ENCODE measurements at regions not wholly inside any gene's neighbourhood (a gene's known extent, or its start where the extent isn't known, plus 50 kb on each side); places are given as distances from the start of the nearest gene placed in this dataset.
A peak's percentile ranks its signal among the peaks of the same experiment; 100 is the strongest.

- POLR2A ChIA-PET (ENCODE audit: unreplicated experiment): no interaction called here
- Histone ChIP-seq H3K4ac (ENCODE audit: low read depth, low read length) (peak overlapping the region; percentile 85), H3K4me1 (ENCODE audit: control insufficient read depth, insufficient read depth, low read length) (peaks cover 12% of the 10 kb centered on the region), H3K9me1 (ENCODE audit: insufficient read depth, low read length) (peaks cover 5% of the 10 kb centered on the region; the same call in 1 of the 2 replicates), H2AK5ac (ENCODE audit: low read depth, low read length) (peak overlapping the region; percentile 13; the same call in 1 of the 2 replicates), H3K23ac (ENCODE audit: low read depth, low read length) (peak overlapping the region; percentile 86; the same call in 1 of the 2 replicates), H3K9ac (ENCODE audit: low read depth, low read length) (peak overlapping the region; percentile 60), H3K14ac (replicated peaks; ENCODE audit: low read depth, low read length) (peak overlapping the region; percentile 98), H3K9me3 (ENCODE audit: control insufficient read depth, insufficient read depth, low read length) (peaks cover 2% of the 10 kb centered on the region; the same call in 1 of the 2 replicates), H3K27me3 (ENCODE audit: control insufficient read depth, insufficient read depth, low read length) (0 out of 2 replicates have a peak, but pooled peaks cover 2% of the 10 kb centered on the region), H4K91ac (ENCODE audit: insufficient read depth, low read depth, low read length) (peak overlapping the region; percentile 71), H4K20me1 (ENCODE audit: insufficient read depth, low read length) (no peaks in the 10 kb centered on the region), H2BK5ac (ENCODE audit: low read depth, low read length, poor library complexity, severe bottlenecking) (peak overlapping the region; percentile 92), H2BK120ac (ENCODE audit: low read depth, low read length) (peak overlapping the region; percentile 97), H3K4me3 (ENCODE audit: insufficient read depth, low read depth, low read length) (no peak overlapping the region), H4K8ac (ENCODE audit: low read depth in 2 of 2, low read length in 2 of 2) (peak overlapping the region; percentile 67 to 92; a peak in 3 of 4 replicates), H2AFZ (replicated peaks; ENCODE audit: low read length, poor library complexity) (peak overlapping the region; percentile 45), H2BK20ac (ENCODE audit: low read depth, low read length) (peak overlapping the region; percentile 95), H4K5ac (ENCODE audit: low read depth, low read length) (peak overlapping the region; percentile 99), H3K56ac (ENCODE audit: extremely low read depth, insufficient read depth, low read length) (peak overlapping the region; percentile 56; the same call in 1 of the 2 replicates), H3K79me1 (ENCODE audit: low read depth in 1 of 2, low read length in 2 of 2) (no peaks in the 10 kb centered on the region), H2AK9ac (replicated peaks; ENCODE audit: low read depth, low read length, poor library complexity) (no peak overlapping the region), H3K27ac (ENCODE audit: insufficient read depth, low read length) (peak overlapping the region; percentile 97; the same call in 1 of the 2 replicates), H2BK15ac (ENCODE audit: low read depth, low read length) (peak overlapping the region; percentile 46; the same call in 1 of the 3 replicates), H3K18ac (ENCODE audit: low read depth, low read length) (peak overlapping the region; percentile 100), H3K4me2 (ENCODE audit: low read depth, low read length) (0 out of 2 replicates have a peak overlapping the region, but pooled peaks have one; percentile 27), H3K36me3 (ENCODE audit: control insufficient read depth, insufficient read depth, low read length) (no peaks in the 10 kb centered on the region)
- no TSS peak for BruUV-seq (replicated peaks)
- in situ Hi-C loops (cut with MboI; ENCODE audit: low sequenced_read_pairs): no loop called here
- no CpG with 5 or more reads among the region's 3 CpGs for WGBS, 2 experiments (ENCODE audit: extremely low coverage in 2 of 2, insufficient read length in 1 of 2)
- DNase-seq (no peak), ATAC-seq (ENCODE audit: low read depth) (peak; percentile 82)
- CTCF ChIA-PET: no interaction called here
- TF ChIP-seq FOS (IDR thresholded peaks at IDR 0.05; ENCODE audit: low read depth, low read length) (no peak), NFE2L2 (IDR thresholded peaks at IDR 0.05; ENCODE audit: low read depth, low read length) (no peak), BHLHE40 (IDR thresholded peaks at IDR 0.05; ENCODE audit: low read depth, low read length) (no peak), POLR2A (IDR thresholded peaks at IDR 0.05; ENCODE audit: low read depth, low read length) (no peak)
- TF ChIP-seq, protein P1, sequence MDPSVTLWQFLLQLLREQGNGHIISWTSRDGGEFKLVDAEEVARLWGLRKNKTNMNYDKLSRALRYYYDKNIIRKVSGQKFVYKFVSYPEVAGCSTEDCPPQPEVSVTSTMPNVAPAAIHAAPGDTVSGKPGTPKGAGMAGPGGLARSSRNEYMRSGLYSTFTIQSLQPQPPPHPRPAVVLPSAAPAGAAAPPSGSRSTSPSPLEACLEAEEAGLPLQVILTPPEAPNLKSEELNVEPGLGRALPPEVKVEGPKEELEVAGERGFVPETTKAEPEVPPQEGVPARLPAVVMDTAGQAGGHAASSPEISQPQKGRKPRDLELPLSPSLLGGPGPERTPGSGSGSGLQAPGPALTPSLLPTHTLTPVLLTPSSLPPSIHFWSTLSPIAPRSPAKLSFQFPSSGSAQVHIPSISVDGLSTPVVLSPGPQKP (IDR thresholded peaks at IDR 0.05; ENCODE audit: borderline replicate concordance, low read depth, low read length): no peak
- intact Hi-C loops (cut with micrococcal nuclease): no loop called here
- dilution Hi-C loops (cut with HindIII; ENCODE audit: low sequenced_read_pairs, unreplicated experiment): no loop called here
Measured at GRCh38 chr5:71907001-71907588, 188.0 kb downstream of the CARTPT start.

All from IMR-90 (cell line).